HL-60 (cell line): ENCODE measurements at regions not wholly inside any gene's neighbourhood (a gene's known extent, or its start where the extent isn't known, plus 50 kb on each side); places are given as distances from the start of the nearest gene placed in this dataset.

Source experiments
- DNase-seq, 2 experiments: peaks; one replicate each; pipeline ENCODE4 v3.0.0-alpha.2; 2010 to 2020; ENCODE audit warnings: low read depth in 1 of 2, low spot score in 1 of 2
- H3K27ac ChIP-seq: fragments of 250-450 bp; sonication (Bioruptor Pico); replicated peaks from 2 replicates; pipeline ENCODE4 v1.5.1; 2020; ENCODE audit warnings: mild to moderate bottlenecking, moderate library complexity
- H3K27me3 ChIP-seq: fragments of 250-450 bp; sonication (Bioruptor Pico); 2 replicates; pipeline ENCODE4 v1.5.1; 2021; ENCODE audit warnings: mild to moderate bottlenecking, moderate library complexity; ENCODE audit not compliant: insufficient read depth, poor library complexity, severe bottlenecking
- H3K4me3 ChIP-seq: replicated peaks from 2 replicates; pipeline ENCODE4 v1.5.1; 2011; ENCODE audit warnings: mild to moderate bottlenecking, control low read depth, low read length; ENCODE audit not compliant: insufficient read depth
- GABPA ChIP-seq: IDR thresholded peaks from 2 replicates; pipeline ENCODE4 v1.6.1; 2012; ENCODE audit warnings: low read depth
- POLR2AphosphoS5 ChIP-seq: IDR thresholded peaks from 2 replicates; pipeline ENCODE4 v1.6.1; 2012; ENCODE audit warnings: low read depth
- SPI1 ChIP-seq: IDR thresholded peaks from 2 replicates; pipeline ENCODE4 v1.6.1; 2012; ENCODE audit warnings: low read depth, mild to moderate bottlenecking, borderline replicate concordance
- TF ChIP-seq, protein P1 (sequence below): IDR thresholded peaks from one replicate; pipeline ENCODE4 v1.5.1; 2011; ENCODE audit warnings: low read length, control low read depth, inconsistent platforms; ENCODE audit not compliant: insufficient read depth
- TF ChIP-seq, protein P2 (sequence below): IDR thresholded peaks from 2 replicates; pipeline ENCODE4 v1.6.1; 2012; ENCODE audit warnings: low read depth; ENCODE audit not compliant: insufficient replicate concordance

DNA sequence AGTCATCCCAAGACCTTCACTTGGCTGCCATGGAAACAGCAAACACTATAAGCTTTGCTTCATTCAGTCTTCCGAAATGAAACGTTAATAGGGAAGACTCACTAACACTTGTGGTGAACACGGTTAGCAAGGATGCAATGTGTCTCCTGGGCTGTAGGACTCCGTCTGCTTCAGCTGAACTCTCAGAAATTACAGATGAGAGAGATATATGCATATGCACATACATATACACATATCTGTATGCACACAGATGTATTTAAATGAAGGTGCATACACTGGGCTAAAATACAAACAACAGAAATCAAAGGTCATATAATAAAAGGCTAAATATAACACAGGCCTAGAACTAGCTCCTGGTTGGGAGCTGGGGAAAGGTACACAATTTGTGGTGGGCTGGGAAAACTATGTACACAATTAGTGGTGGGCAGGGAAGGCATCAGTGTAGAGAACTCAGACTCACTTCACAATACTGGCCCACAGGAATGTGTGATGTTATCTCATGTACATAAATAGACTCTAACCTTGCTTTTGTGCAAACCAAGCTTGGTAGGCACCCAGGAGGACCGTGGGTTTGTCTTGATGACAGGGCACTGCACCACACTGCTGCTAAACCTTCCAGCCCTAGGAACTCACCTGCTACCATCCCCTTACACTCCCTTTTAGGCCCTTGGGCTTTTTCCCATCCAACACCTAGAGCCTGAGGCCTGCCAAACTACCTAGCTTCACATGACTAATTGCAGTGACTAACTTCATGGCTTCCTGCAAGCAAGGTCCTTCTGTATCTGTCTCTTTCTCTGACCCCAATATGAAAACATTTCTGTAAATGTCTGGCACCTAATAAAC, 873.1 kb downstream of the NSUN3 start:
- TF ChIP-seq, protein P1, sequence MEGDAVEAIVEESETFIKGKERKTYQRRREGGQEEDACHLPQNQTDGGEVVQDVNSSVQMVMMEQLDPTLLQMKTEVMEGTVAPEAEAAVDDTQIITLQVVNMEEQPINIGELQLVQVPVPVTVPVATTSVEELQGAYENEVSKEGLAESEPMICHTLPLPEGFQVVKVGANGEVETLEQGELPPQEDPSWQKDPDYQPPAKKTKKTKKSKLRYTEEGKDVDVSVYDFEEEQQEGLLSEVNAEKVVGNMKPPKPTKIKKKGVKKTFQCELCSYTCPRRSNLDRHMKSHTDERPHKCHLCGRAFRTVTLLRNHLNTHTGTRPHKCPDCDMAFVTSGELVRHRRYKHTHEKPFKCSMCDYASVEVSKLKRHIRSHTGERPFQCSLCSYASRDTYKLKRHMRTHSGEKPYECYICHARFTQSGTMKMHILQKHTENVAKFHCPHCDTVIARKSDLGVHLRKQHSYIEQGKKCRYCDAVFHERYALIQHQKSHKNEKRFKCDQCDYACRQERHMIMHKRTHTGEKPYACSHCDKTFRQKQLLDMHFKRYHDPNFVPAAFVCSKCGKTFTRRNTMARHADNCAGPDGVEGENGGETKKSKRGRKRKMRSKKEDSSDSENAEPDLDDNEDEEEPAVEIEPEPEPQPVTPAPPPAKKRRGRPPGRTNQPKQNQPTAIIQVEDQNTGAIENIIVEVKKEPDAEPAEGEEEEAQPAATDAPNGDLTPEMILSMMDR = no peak
- TF ChIP-seq POLR2AphosphoS5 = no peak
- no peak for TF ChIP-seq GABPA
- H3K27me3 ChIP-seq = no peaks in the 10 kb centered on the region
- DNase-seq = no peak
- no peak overlapping the region for H3K4me3 ChIP-seq
- H3K27ac ChIP-seq = no peak overlapping the region

DNA sequence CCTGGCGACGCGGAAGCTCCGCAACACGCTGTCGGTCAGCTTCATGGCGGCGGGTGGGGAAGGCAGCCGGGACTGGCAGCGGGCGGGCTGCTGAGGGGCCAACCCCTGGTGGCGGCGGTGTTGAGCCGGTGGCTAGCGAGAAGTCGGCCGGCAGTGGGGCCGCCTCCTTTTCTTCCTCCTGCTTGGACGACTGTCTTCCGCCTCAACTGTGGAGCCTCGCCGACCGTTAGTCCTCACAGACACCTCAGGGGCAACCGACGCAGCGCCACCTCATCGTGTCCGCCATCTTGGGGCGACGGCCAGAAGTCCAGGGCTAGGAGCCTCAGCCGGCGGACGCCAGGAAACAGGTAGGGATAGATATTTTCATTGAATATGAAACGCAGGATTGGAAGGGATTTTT, 875.1 kb downstream of the NSUN3 start:
- Histone ChIP-seq H3K27me3 (no peaks in the 10 kb centered on the region), H3K4me3 (no peak overlapping the region), H3K27ac (no peak overlapping the region)
- TF ChIP-seq GABPA (no peak), POLR2AphosphoS5 (no peak), SPI1 (no peak)
- TF ChIP-seq, protein P1 = no peak
- TF ChIP-seq, protein P2, sequence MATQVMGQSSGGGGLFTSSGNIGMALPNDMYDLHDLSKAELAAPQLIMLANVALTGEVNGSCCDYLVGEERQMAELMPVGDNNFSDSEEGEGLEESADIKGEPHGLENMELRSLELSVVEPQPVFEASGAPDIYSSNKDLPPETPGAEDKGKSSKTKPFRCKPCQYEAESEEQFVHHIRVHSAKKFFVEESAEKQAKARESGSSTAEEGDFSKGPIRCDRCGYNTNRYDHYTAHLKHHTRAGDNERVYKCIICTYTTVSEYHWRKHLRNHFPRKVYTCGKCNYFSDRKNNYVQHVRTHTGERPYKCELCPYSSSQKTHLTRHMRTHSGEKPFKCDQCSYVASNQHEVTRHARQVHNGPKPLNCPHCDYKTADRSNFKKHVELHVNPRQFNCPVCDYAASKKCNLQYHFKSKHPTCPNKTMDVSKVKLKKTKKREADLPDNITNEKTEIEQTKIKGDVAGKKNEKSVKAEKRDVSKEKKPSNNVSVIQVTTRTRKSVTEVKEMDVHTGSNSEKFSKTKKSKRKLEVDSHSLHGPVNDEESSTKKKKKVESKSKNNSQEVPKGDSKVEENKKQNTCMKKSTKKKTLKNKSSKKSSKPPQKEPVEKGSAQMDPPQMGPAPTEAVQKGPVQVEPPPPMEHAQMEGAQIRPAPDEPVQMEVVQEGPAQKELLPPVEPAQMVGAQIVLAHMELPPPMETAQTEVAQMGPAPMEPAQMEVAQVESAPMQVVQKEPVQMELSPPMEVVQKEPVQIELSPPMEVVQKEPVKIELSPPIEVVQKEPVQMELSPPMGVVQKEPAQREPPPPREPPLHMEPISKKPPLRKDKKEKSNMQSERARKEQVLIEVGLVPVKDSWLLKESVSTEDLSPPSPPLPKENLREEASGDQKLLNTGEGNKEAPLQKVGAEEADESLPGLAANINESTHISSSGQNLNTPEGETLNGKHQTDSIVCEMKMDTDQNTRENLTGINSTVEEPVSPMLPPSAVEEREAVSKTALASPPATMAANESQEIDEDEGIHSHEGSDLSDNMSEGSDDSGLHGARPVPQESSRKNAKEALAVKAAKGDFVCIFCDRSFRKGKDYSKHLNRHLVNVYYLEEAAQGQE = no peak
- DNase-seq = no peak

DNA sequence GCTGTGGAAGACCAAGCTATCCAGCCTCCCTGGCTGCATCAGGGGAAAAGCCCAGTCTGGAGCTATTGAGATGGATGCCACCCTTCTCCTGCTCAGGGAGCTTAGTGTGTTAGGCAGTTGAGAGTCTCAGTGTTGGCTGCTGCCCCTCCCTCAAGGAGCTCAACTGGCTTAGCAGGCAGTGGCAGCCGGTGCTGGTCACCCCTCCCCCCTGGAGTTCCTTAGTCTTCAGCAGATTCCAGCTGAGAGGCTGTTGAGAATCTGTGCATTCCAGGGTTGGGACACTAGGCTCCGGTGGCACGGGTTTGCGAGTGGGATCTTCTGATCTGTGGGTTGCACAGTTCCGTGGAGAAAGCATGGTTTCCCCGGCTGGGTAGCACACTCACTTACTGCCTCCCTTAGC, 883.8 kb downstream of the NSUN3 start:
- Histone ChIP-seq H3K4me3 (no peak overlapping the region), H3K27ac (no peak overlapping the region), H3K27me3 (no peaks in the 10 kb centered on the region)
- no peak for DNase-seq
- TF ChIP-seq, protein P2 = no peak
- no peak for TF ChIP-seq POLR2AphosphoS5
- TF ChIP-seq, protein P1 = no peak
- no peak for TF ChIP-seq GABPA
- TF ChIP-seq SPI1 = no peak
